Parathyroid adenoma (tissue), 2 donors: ENCODE measurements at regions not wholly inside any gene's neighbourhood (a gene's known extent, or its start where the extent isn't known, plus 50 kb on each side); places are given as distances from the start of the nearest gene placed in this dataset.

Source experiments
- H2AFZ ChIP-seq: fragments of 300-600 bp; sonication (generic); one replicate; pipeline ENCODE4 v1.7.0; 2017; ENCODE audit warnings: antibody characterized with exemption, mild to moderate bottlenecking
- H3K27ac ChIP-seq: fragments of 300-600 bp; sonication (generic); one replicate; pipeline ENCODE4 v1.7.0; 2017
- H3K27me3 ChIP-seq: fragments of 300-600 bp; sonication (generic); one replicate; pipeline ENCODE4 v1.7.0; 2017; ENCODE audit warnings: low read length; ENCODE audit not compliant: control insufficient read depth, insufficient read depth
- H3K36me3 ChIP-seq: fragments of 300-600 bp; sonication (generic); one replicate; pipeline ENCODE4 v1.7.0; 2017; ENCODE audit warnings: low read length; ENCODE audit not compliant: control insufficient read depth, insufficient read depth
- H3K4me1 ChIP-seq: fragments of 300-600 bp; sonication (generic); one replicate; pipeline ENCODE4 v1.7.0; 2017; ENCODE audit warnings: control low read depth
- H3K4me2 ChIP-seq: fragments of 300-600 bp; sonication (generic); one replicate; pipeline ENCODE4 v1.7.0; 2017; ENCODE audit warnings: low read length
- H3K4me3 ChIP-seq: fragments of 300-600 bp; sonication (generic); one replicate; pipeline ENCODE4 v1.7.0; 2017; ENCODE audit warnings: low read depth, low read length
- H3K79me2 ChIP-seq: fragments of 300-600 bp; sonication (generic); one replicate; pipeline ENCODE4 v1.7.0; 2017; ENCODE audit warnings: control low read depth
- H3K9ac ChIP-seq: fragments of 300-600 bp; sonication (generic); one replicate; pipeline ENCODE4 v1.7.0; 2017; ENCODE audit warnings: mild to moderate bottlenecking
- H3K9me3 ChIP-seq: fragments of 300-600 bp; sonication (generic); one replicate; pipeline ENCODE4 v1.7.0; 2017; ENCODE audit warnings: low read length; ENCODE audit not compliant: control insufficient read depth
- CTCF ChIP-seq: fragments of 300-600 bp; sonication (generic); IDR thresholded peaks from one replicate; pipeline ENCODE4 v1.7.0; 2017; ENCODE audit warnings: antibody characterized with exemption, mild to moderate bottlenecking
- donor health status: primary hyperparathyroidism.

- H3K36me3 ChIP-seq: no peaks in the 10 kb centered on the region
- H3K27me3 ChIP-seq: no peaks in the 10 kb centered on the region
- H3K4me1 ChIP-seq: no peaks in the 10 kb centered on the region
- H3K79me2 ChIP-seq: no peaks in the 10 kb centered on the region
- no peaks in the 10 kb centered on the region for H3K9me3 ChIP-seq
- H3K4me3 ChIP-seq: no peak overlapping the region
- no peak for TF ChIP-seq CTCF
- H2AFZ ChIP-seq: no peak overlapping the region
- H3K9ac ChIP-seq: no peak overlapping the region
- no peak overlapping the region for H3K4me2 ChIP-seq
- no peak overlapping the region for H3K27ac ChIP-seq
These were observed 86.9 kb upstream of the ERCC6L2 start for GRCh38 chr9:95788521-95788991.

- no peaks in the 10 kb centered on the region for H3K27me3 ChIP-seq
- no peak overlapping the region for H3K9ac ChIP-seq
- no peaks in the 10 kb centered on the region for H3K4me1 ChIP-seq
- H3K4me2 ChIP-seq: no peak overlapping the region
- H3K36me3 ChIP-seq: no peaks in the 10 kb centered on the region
- TF ChIP-seq CTCF: no peak
- no peak overlapping the region for H2AFZ ChIP-seq
- no peak overlapping the region for H3K4me3 ChIP-seq
- no peaks in the 10 kb centered on the region for H3K79me2 ChIP-seq
- H3K9me3 ChIP-seq: no peaks in the 10 kb centered on the region
- no peak overlapping the region for H3K27ac ChIP-seq
These were observed 87.5 kb upstream of the ERCC6L2 start for GRCh38 chr9:95788021-95788420.

GRCh38 chr9:95785209-95785608 lies 90.3 kb upstream of the ERCC6L2 start:
- H3K4me2 ChIP-seq: no peak overlapping the region
- no peak for TF ChIP-seq CTCF
- no peaks in the 10 kb centered on the region for H3K4me1 ChIP-seq
- H3K27me3 ChIP-seq: no peaks in the 10 kb centered on the region
- H3K79me2 ChIP-seq: no peaks in the 10 kb centered on the region
- H3K4me3 ChIP-seq: no peak overlapping the region
- no peak overlapping the region for H3K27ac ChIP-seq
- no peaks in the 10 kb centered on the region for H3K36me3 ChIP-seq
- no peaks in the 10 kb centered on the region for H3K9me3 ChIP-seq
- no peak overlapping the region for H3K9ac ChIP-seq
- H2AFZ ChIP-seq: no peak overlapping the region

GRCh38 chr9:95784318-95784717 lies 91.2 kb upstream of the ERCC6L2 start:
- no peak for TF ChIP-seq CTCF
- H3K27ac ChIP-seq: no peak overlapping the region
- no peaks in the 10 kb centered on the region for H3K27me3 ChIP-seq
- H3K4me1 ChIP-seq: no peaks in the 10 kb centered on the region
- no peaks in the 10 kb centered on the region for H3K9me3 ChIP-seq
- no peak overlapping the region for H3K4me3 ChIP-seq
- H3K79me2 ChIP-seq: no peaks in the 10 kb centered on the region
- no peak overlapping the region for H3K9ac ChIP-seq
- no peak overlapping the region for H3K4me2 ChIP-seq
- H2AFZ ChIP-seq: no peak overlapping the region
- no peaks in the 10 kb centered on the region for H3K36me3 ChIP-seq

GRCh38 chr9:95783426-95783975 lies 92.0 kb upstream of the ERCC6L2 start:
- Histone ChIP-seq H3K36me3 (no peaks in the 10 kb centered on the region), H3K4me2 (no peak overlapping the region), H3K9me3 (no peaks in the 10 kb centered on the region), H3K79me2 (no peaks in the 10 kb centered on the region), H3K27me3 (no peaks in the 10 kb centered on the region), H3K4me1 (no peaks in the 10 kb centered on the region), H2AFZ (no peak overlapping the region), H3K4me3 (no peak overlapping the region), H3K27ac (no peak overlapping the region), H3K9ac (no peak overlapping the region)
- no peak for TF ChIP-seq CTCF
